ENCODE measurements at regions not wholly inside any gene's neighbourhood (a gene's known extent, or its start where the extent isn't known, plus 50 kb on each side); places are given as distances from the start of the nearest gene placed in this dataset.

- no peak for DNase-seq
Observed at GRCh38 chr3:70815817-70816216, 503.4 kb upstream of the MDFIC2 start.

GRCh38 chr3:70813311-70813710 lies 500.9 kb upstream of the MDFIC2 start:
- WGBS, 2 donors, result 87 to 89% methylated on average over 3 of the region's 3 CpGs
- H3K9me3 ChIP-seq, result no peaks in the 10 kb centered on the region
- no peaks in the 10 kb centered on the region for H3K36me3 ChIP-seq
- no peaks in the 10 kb centered on the region for H3K27me3 ChIP-seq
- no peak for DNase-seq
- intact Hi-C loops (cut with DNase I), result no loop called here
- no peak for TF ChIP-seq POLR2A (IDR thresholded peaks at IDR 0.05)
- no peak for TF ChIP-seq CTCF (IDR thresholded peaks at IDR 0.05)
- no peaks in the 10 kb centered on the region for H3K4me1 ChIP-seq
- no peak overlapping the region for H3K27ac ChIP-seq
- H3K4me3 ChIP-seq (replicated peaks in 1 of 3), result no peak overlapping the region

More at GRCh38 chr3:70815817-70816216, 503.4 kb upstream of the MDFIC2 start:
- Histone ChIP-seq H3K36me3 (no peaks in the 10 kb centered on the region), H3K4me1 (no peaks in the 10 kb centered on the region), H3K9me3 (no peaks in the 10 kb centered on the region), H3K4me3 (replicated peaks in 1 of 3) (no peak overlapping the region), H3K27ac (no peak overlapping the region), H3K27me3 (no peaks in the 10 kb centered on the region)
- 82 to 83% methylated on average over 4 of the region's 4 CpGs for whole genome bisulfite sequencing, 2 donors
- intact Hi-C loops (cut with DNase I), result no loop called here
- no peak for TF ChIP-seq POLR2A (IDR thresholded peaks at IDR 0.05)
- TF ChIP-seq CTCF (IDR thresholded peaks at IDR 0.05), result no peak

GRCh38 chr3:70811880-70812279 lies 499.4 kb upstream of the MDFIC2 start:
- intact Hi-C loops (cut with DNase I), result no loop called here
- Histone ChIP-seq H3K27ac (no peak overlapping the region), H3K4me1 (no peaks in the 10 kb centered on the region), H3K27me3 (no peaks in the 10 kb centered on the region), H3K4me3 (replicated peaks in 1 of 3) (no peak overlapping the region), H3K36me3 (no peaks in the 10 kb centered on the region), H3K9me3 (no peaks in the 10 kb centered on the region)
- DNase-seq, result no peak
- 52 to 63% methylated on average over 2 of the region's 2 CpGs for WGBS, 2 donors
- no peak for TF ChIP-seq POLR2A (IDR thresholded peaks at IDR 0.05)
- TF ChIP-seq CTCF (IDR thresholded peaks at IDR 0.05), result no peak

GRCh38 chr3:70808881-70809280 lies 496.4 kb upstream of the MDFIC2 start:
- WGBS, 2 donors, result 81 to 89% methylated on average over 1 of the region's 1 CpG
- no peaks in the 10 kb centered on the region for H3K36me3 ChIP-seq

GRCh38 chr3:70806556-70806955 lies 494.1 kb upstream of the MDFIC2 start:
- no peak overlapping the region for H3K4me3 ChIP-seq (replicated peaks in 1 of 3)
- H3K36me3 ChIP-seq, result no peaks in the 10 kb centered on the region
- no peaks in the 10 kb centered on the region for H3K4me1 ChIP-seq
- WGBS, 2 donors, result 90 to 95% methylated on average over 7 of the region's 7 CpGs
- no peaks in the 10 kb centered on the region for H3K27me3 ChIP-seq
- no peaks in the 10 kb centered on the region for H3K9me3 ChIP-seq
- intact Hi-C loops (cut with DNase I), result no loop called here
- DNase-seq, result no peak
- TF ChIP-seq POLR2A (IDR thresholded peaks at IDR 0.05), result no peak
- TF ChIP-seq CTCF (IDR thresholded peaks at IDR 0.05), result no peak
- no peak overlapping the region for H3K27ac ChIP-seq

More at GRCh38 chr3:70808881-70809280, 496.4 kb upstream of the MDFIC2 start:
- H3K9me3 ChIP-seq, result no peaks in the 10 kb centered on the region
- H3K27me3 ChIP-seq, result no peaks in the 10 kb centered on the region
- H3K4me3 ChIP-seq (replicated peaks in 1 of 3), result no peak overlapping the region
- no peak for DNase-seq
- TF ChIP-seq CTCF (IDR thresholded peaks at IDR 0.05) (no peak), POLR2A (IDR thresholded peaks at IDR 0.05) (no peak)
- H3K4me1 ChIP-seq, result no peaks in the 10 kb centered on the region
- intact Hi-C loops (cut with DNase I), result no loop called here
- no peak overlapping the region for H3K27ac ChIP-seq

Measured in thyroid gland (tissue), 4 donors.